K562 (cell line): ENCODE measurements at regions not wholly inside any gene's neighbourhood (a gene's known extent, or its start where the extent isn't known, plus 50 kb on each side); places are given as distances from the start of the nearest gene placed in this dataset.

Experiments used
- ATAC-seq: fragments of 200-7000 bp; cut with Tn5 transposase; 3 replicates; pipeline ENCODE4 v1.9.1; 2020; ENCODE audit warnings: moderate library complexity
- BruUV-seq: library from RNA; stranded (reverse); fragments of 400-500 nt; replicated peaks from 2 replicates; lab custom pipeline; 2021; lab: Mats Ljungman, UMichigan
- CTCF ChIA-PET: fragments of 300-600 bp; formaldehyde crosslinking; extraction: SDS; loops from one replicate; lab custom pipeline; 2021; ENCODE audit warnings: low intra/inter-chr PET ratio; lab: Yijun Ruan, JAX
- POLR2A ChIA-PET: fragments of 300-600, 350-650 bp; sonication (Branson Sonifier 250); formaldehyde crosslinking; extraction: SDS; loops from one replicate; lab custom pipeline; 2021; ENCODE audit warnings: antibody characterized with exemption, inconsistent platforms; lab: Yijun Ruan, JAX
- DNase-seq, 4 experiments: peaks; one replicate each; pipeline versions ENCODE4 v3.0.0 to v3.0.0-alpha.2; 2011 to 2018; ENCODE audit warnings: low spot score in 3 of 4, mixed read lengths in 3 of 4; ENCODE audit errors: extremely low read depth in 1 of 4
- FAIRE-seq: peaks from 2 replicates; lab custom pipeline; 2011; peaks lifted over from hg19 to GRCh38; lab: Jason Lieb, UNC
- H2AFZ ChIP-seq: 2 replicates; pipeline ENCODE4 v1.6.0; 2011; ENCODE audit warnings: low read depth, low read length, control low read depth, inconsistent platforms
- H3K27ac ChIP-seq: fragments of 200-600 bp; 3 replicates; pipeline ENCODE4 v1.8.0; 2011; ENCODE audit warnings: low read depth, mild to moderate bottlenecking, control low read depth, inconsistent platforms, low read length, moderate library complexity, mixed read lengths; ENCODE audit errors: extremely low read depth
- H3K27me3 ChIP-seq, 2 experiments: fragments of 300-600 bp in 1 of 2; 2 replicates in 1 of 2; 3 replicates in 1 of 2; pipeline versions ENCODE4 v1.6.0 to v1.8.0; 2011; ENCODE audit warnings: inconsistent platforms in 2 of 2, low read length in 2 of 2, mild to moderate bottlenecking in 1 of 2, mixed read lengths in 1 of 2, moderate library complexity in 1 of 2; ENCODE audit not compliant: control insufficient read depth in 2 of 2, insufficient read depth in 2 of 2
- H3K36me3 ChIP-seq: fragments of 300-600 bp; 3 replicates; pipeline ENCODE4 v1.8.0; 2011; ENCODE audit warnings: mild to moderate bottlenecking, low read length, inconsistent platforms; ENCODE audit not compliant: control insufficient read depth, insufficient read depth
- H3K4me1 ChIP-seq, 2 experiments: fragments of 200-600 bp in 1 of 2; replicated peaks in 1 of 2; 2 replicates in 1 of 2; 3 replicates in 1 of 2; pipeline versions ENCODE4 v1.5.1 to v1.8.0; 2011; ENCODE audit warnings: inconsistent platforms in 2 of 2, low read length in 2 of 2, mild to moderate bottlenecking in 1 of 2, mixed read lengths in 1 of 2, moderate library complexity in 1 of 2; ENCODE audit not compliant: control insufficient read depth in 2 of 2, insufficient read depth in 2 of 2
- H3K4me2 ChIP-seq: 2 replicates; pipeline ENCODE4 v1.6.1; 2011; ENCODE audit warnings: low read length, control low read depth, inconsistent platforms, mixed read lengths; ENCODE audit not compliant: insufficient read depth
- H3K4me3 ChIP-seq: fragments of 200-600 bp; sonication (generic), shearing (Covaris generic); 2 replicates; pipeline ENCODE4 v1.5.1; 2016; ENCODE audit warnings: control low read depth, inconsistent platforms
- H3K79me2 ChIP-seq: fragments of 200-600 bp; 3 replicates; pipeline ENCODE4 v1.8.0; 2011; ENCODE audit warnings: low read length, inconsistent platforms; ENCODE audit not compliant: control insufficient read depth, insufficient read depth
- H3K9ac ChIP-seq, 2 experiments: 2 replicates each; pipeline versions ENCODE4 v1.6.0 to v1.6.1; 2011; ENCODE audit warnings: low read depth in 2 of 2, low read length in 2 of 2, control low read depth in 1 of 2, inconsistent platforms in 1 of 2, mild to moderate bottlenecking in 1 of 2, mixed read lengths in 1 of 2; ENCODE audit not compliant: insufficient read depth in 1 of 2
- H3K9me1 ChIP-seq: one replicate; pipeline ENCODE4 v1.6.0; 2011; ENCODE audit warnings: inconsistent platforms, mild to moderate bottlenecking, low read length, moderate library complexity; ENCODE audit not compliant: control insufficient read depth, insufficient read depth
- H3K9me3 ChIP-seq: replicated peaks from 2 replicates; pipeline ENCODE4 v1.5.1; 2011; ENCODE audit warnings: low read depth, low read length, inconsistent platforms; ENCODE audit not compliant: control insufficient read depth, insufficient read depth
- H4K20me1 ChIP-seq: replicated peaks from 2 replicates; pipeline ENCODE4 v1.6.1; 2011; ENCODE audit warnings: low read length, inconsistent platforms, mixed read lengths; ENCODE audit not compliant: control insufficient read depth, insufficient read depth
- CBX1 ChIP-seq: sonication (generic); IDR thresholded peaks from 2 replicates; pipeline ENCODE4 v1.6.1; 2016; ENCODE audit warnings: antibody characterized with exemption, low read depth, mild to moderate bottlenecking
- CEBPB ChIP-seq: fragments of 450-650 bp; IDR thresholded peaks from 2 replicates; pipeline ENCODE4 v1.6.1; 2016; ENCODE audit warnings: missing genetic modification characterization, missing compliant biosample characterization
- GATAD2B ChIP-seq: fragments of 450-650 bp; IDR thresholded peaks from 2 replicates; pipeline ENCODE4 v1.6.1; 2017; ENCODE audit warnings: mild to moderate bottlenecking, borderline replicate concordance
- MCM7 ChIP-seq, 2 experiments: fragments of 450-650 bp; IDR thresholded peaks; 2 replicates each; pipeline ENCODE4 v1.6.1; 2016 to 2018
- NFIC ChIP-seq: fragments of 450-650 bp; IDR thresholded peaks from 2 replicates; pipeline ENCODE4 v1.6.1; 2017; ENCODE audit warnings: mild to moderate bottlenecking, inconsistent platforms
- NFIX ChIP-seq: fragments of 250-450 bp; sonication (Bioruptor Pico); IDR thresholded peaks from 2 replicates; pipeline ENCODE4 v1.4.0; 2020; ENCODE audit warnings: low read depth, mild to moderate bottlenecking, moderate library complexity
- NFXL1 ChIP-seq: fragments of 450-650 bp; formaldehyde crosslinking; IDR thresholded peaks from 2 replicates; pipeline ENCODE4 v1.4.0; 2021; ENCODE audit warnings: mild to moderate bottlenecking
- PHF8 ChIP-seq: fragments of 200-600 bp; sonication (generic); IDR thresholded peaks from 2 replicates; pipeline ENCODE4 v1.6.1; 2012; ENCODE audit warnings: mixed run types, mild to moderate bottlenecking, inconsistent platforms, low read length, moderate library complexity, borderline replicate concordance
- RUNX1 ChIP-seq: sonication (generic); IDR thresholded peaks from 2 replicates; pipeline ENCODE4 v1.6.1; 2016; ENCODE audit warnings: antibody characterized with exemption, low read depth
- SAFB2 ChIP-seq: fragments of 200-400 bp; formaldehyde crosslinking; IDR thresholded peaks from 2 replicates; pipeline ENCODE4 v1.6.1; 2018; ENCODE audit warnings: borderline replicate concordance, low read length, low read depth, moderate library complexity; ENCODE audit not compliant: severe bottlenecking
- SP2 ChIP-seq: IDR thresholded peaks from 2 replicates; pipeline ENCODE4 v1.6.1; 2011; ENCODE audit warnings: mild to moderate bottlenecking, low read depth, low read length, moderate library complexity; ENCODE audit not compliant: poor library complexity, severe bottlenecking; ENCODE audit errors: extremely low read depth
- ZNF143 ChIP-seq: sonication (generic); formaldehyde crosslinking; IDR thresholded peaks from 2 replicates; pipeline ENCODE4 v1.9.0; 2022; ENCODE audit warnings: mild to moderate bottlenecking, missing genetic modification reagents
- WGBS: fragments of 100-300 bp; shearing (Covaris generic); methylation state at CpG from one replicate; pipeline ENCODE4 v1.1.6; 2016; ENCODE audit warnings: low coverage, mixed read lengths; ENCODE audit not compliant: insufficient coverage; ENCODE audit errors: missing lambda C conversion rate; 5-methylcytosine and 5-hydroxymethylcytosine counted together
- in situ Hi-C: fragments of 300-500 bp; cut with MboI; formaldehyde crosslinking; loops from 4 replicates; pipeline ENCODE4 v1.15.0; 2018; ENCODE audit warnings: inconsistent platforms, mixed read lengths
- intact Hi-C: fragments of 100-400 bp; cut with micrococcal nuclease; formaldehyde crosslinking; loops from 2 replicates; pipeline ENCODE4 v1.14.2; 2022
- TF ChIP-seq, protein P1 (sequence below): fragments of 450-650 bp; formaldehyde crosslinking; IDR thresholded peaks from 2 replicates; pipeline ENCODE4 v1.4.0; 2022; ENCODE audit warnings: missing genetic modification characterization
- TF ChIP-seq, protein P2 (sequence below): fragments of 450-650 bp; conservative IDR thresholded peaks from 2 replicates; pipeline ENCODE4 v1.6.1; 2016; ENCODE audit warnings: missing genetic modification characterization, low read depth, mild to moderate bottlenecking, missing compliant biosample characterization, moderate library complexity
- TF ChIP-seq, protein P3 (sequence below): sonication (generic); formaldehyde crosslinking; IDR thresholded peaks from 2 replicates; pipeline ENCODE4 v1.8.1; 2022; ENCODE audit warnings: missing genetic modification reagents
- TF ChIP-seq, protein P4 (sequence below): fragments of 250-450 bp; sonication (Bioruptor Pico); IDR thresholded peaks from 2 replicates; pipeline ENCODE4 v1.4.0; 2020

DNA sequence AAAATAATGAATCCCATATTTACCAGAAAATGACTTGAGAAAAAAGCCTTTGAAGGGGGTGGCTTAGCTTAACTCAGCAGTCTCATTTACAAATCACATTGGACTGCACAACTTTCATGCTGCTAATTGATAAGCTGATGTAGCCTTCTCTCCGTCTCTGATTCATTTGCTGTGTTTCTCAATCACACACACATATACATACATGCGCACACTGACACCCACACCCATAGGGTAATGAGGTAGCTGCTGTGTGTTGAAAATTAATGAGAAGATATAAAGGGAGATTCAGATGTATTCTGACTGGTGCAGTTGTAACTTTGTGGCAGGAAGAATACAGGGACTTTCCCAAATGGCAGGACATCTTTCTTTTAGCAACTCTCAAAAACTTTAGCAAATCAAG lies 141.9 kb upstream of the GCFC2 start (continued):
- TF ChIP-seq, protein P1, sequence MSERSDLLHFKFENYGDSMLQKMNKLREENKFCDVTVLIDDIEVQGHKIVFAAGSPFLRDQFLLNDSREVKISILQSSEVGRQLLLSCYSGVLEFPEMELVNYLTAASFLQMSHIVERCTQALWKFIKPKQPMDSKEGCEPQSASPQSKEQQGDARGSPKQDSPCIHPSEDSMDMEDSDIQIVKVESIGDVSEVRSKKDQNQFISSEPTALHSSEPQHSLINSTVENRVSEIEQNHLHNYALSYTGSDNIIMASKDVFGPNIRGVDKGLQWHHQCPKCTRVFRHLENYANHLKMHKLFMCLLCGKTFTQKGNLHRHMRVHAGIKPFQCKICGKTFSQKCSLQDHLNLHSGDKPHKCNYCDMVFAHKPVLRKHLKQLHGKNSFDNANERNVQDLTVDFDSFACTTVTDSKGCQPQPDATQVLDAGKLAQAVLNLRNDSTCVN, result no peak
- TF ChIP-seq, protein P2, sequence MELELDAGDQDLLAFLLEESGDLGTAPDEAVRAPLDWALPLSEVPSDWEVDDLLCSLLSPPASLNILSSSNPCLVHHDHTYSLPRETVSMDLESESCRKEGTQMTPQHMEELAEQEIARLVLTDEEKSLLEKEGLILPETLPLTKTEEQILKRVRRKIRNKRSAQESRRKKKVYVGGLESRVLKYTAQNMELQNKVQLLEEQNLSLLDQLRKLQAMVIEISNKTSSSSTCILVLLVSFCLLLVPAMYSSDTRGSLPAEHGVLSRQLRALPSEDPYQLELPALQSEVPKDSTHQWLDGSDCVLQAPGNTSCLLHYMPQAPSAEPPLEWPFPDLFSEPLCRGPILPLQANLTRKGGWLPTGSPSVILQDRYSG (tag), result no peak

DNA sequence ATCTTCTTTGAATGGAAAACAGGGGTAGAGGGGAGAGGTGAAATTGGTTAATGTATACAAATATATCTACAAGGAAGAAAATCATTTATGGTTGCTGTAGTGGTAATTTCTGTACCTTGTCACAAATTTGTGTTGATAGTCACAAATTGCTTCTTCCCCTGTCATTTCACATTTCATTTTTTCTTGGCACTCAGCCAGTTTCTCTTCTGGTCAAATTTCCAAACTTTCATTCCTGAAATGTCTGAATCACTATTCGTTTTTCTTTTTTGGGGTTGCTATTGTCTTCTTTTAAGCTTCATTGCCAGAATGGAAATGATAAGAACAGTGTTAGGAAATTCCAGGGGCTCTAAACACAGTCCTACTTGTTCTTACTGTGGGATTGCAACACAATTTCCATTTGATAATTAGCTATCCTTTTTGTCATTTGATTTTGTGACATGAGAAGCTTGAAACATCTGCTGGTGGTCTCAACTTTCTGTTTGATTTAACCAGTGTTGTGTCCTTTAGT lies 136.0 kb upstream of the GCFC2 start:
- Histone ChIP-seq H3K4me1 (no peaks in the 10 kb centered on the region), H3K9me3 (no peaks in the 10 kb centered on the region), H3K79me2 (no peaks in the 10 kb centered on the region), H3K9ac (no peak overlapping the region), H3K27ac (no peak overlapping the region), H3K27me3 (no peaks in the 10 kb centered on the region; a peak in 1 of 5 replicates), H3K4me2 (no peak overlapping the region), H4K20me1 (no peaks in the 10 kb centered on the region), H3K4me3 (no peak overlapping the region), H2AFZ (no peak overlapping the region), H3K9me1 (no peaks in the 10 kb centered on the region), H3K36me3 (no peaks in the 10 kb centered on the region)
- intact Hi-C loops (no loop called here), in situ Hi-C loops (no loop called here)
- CTCF ChIA-PET, result no interaction called here
- DNase-seq (no peak), ATAC-seq (no peak), FAIRE-seq (no peak)
- WGBS, result 0% methylated on average over 1 of the region's 1 CpG
- POLR2A ChIA-PET, result interaction anchor here (1.1 kb wide), 1 partner anchor 128 kb away, joined by 4 read pairs; no protein-coding TSS in a partner anchor
- TF ChIP-seq RUNX1 (no peak), SAFB2 (no peak), MCM7 (IDR thresholded peaks at IDR 0.05) (no peak), ZNF143 (CRISPR knock-in tag) (no peak), SP2 (no peak), CEBPB (tag) (0 out of 2 replicates have a peak, but pooled peaks have one; percentile 10), GATAD2B (no peak), NFXL1 (no peak), CBX1 (no peak), PHF8 (no peak), NFIX (CRISPR knock-in tag) (peak; percentile 82), NFIC (peak; percentile 94)
- TF ChIP-seq, protein P3, sequence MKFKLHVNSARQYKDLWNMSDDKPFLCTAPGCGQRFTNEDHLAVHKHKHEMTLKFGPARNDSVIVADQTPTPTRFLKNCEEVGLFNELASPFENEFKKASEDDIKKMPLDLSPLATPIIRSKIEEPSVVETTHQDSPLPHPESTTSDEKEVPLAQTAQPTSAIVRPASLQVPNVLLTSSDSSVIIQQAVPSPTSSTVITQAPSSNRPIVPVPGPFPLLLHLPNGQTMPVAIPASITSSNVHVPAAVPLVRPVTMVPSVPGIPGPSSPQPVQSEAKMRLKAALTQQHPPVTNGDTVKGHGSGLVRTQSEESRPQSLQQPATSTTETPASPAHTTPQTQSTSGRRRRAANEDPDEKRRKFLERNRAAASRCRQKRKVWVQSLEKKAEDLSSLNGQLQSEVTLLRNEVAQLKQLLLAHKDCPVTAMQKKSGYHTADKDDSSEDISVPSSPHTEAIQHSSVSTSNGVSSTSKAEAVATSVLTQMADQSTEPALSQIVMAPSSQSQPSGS (CRISPR knock-in tag), result no peak
- TF ChIP-seq, protein P4, sequence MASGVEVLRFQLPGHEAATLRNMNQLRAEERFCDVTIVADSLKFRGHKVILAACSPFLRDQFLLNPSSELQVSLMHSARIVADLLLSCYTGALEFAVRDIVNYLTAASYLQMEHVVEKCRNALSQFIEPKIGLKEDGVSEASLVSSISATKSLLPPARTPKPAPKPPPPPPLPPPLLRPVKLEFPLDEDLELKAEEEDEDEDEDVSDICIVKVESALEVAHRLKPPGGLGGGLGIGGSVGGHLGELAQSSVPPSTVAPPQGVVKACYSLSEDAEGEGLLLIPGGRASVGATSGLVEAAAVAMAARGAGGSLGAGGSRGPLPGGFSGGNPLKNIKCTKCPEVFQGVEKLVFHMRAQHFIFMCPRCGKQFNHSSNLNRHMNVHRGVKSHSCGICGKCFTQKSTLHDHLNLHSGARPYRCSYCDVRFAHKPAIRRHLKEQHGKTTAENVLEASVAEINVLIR (CRISPR knock-in tag), result no peak
- BruUV-seq, result no TSS peak
